Stimulated activated CD8-positive, alpha-beta memory T cell treated with anti-CD3 and anti-CD28 coated beads, Interleukin-7, amount 100 ng/mL, for 48 hours (primary cell): ENCODE measurements at regions not wholly inside any gene's neighbourhood (a gene's known extent, or its start where the extent isn't known, plus 50 kb on each side); places are given as distances from the start of the nearest gene placed in this dataset.

Experiments used
- DNase-seq, 2 donors: peaks; one replicate each; pipeline ENCODE4 v3.0.0-alpha.2; 2020; ENCODE audit warnings: low read depth in 1 of 2; ENCODE audit errors: extremely low read depth in 1 of 2

DNA sequence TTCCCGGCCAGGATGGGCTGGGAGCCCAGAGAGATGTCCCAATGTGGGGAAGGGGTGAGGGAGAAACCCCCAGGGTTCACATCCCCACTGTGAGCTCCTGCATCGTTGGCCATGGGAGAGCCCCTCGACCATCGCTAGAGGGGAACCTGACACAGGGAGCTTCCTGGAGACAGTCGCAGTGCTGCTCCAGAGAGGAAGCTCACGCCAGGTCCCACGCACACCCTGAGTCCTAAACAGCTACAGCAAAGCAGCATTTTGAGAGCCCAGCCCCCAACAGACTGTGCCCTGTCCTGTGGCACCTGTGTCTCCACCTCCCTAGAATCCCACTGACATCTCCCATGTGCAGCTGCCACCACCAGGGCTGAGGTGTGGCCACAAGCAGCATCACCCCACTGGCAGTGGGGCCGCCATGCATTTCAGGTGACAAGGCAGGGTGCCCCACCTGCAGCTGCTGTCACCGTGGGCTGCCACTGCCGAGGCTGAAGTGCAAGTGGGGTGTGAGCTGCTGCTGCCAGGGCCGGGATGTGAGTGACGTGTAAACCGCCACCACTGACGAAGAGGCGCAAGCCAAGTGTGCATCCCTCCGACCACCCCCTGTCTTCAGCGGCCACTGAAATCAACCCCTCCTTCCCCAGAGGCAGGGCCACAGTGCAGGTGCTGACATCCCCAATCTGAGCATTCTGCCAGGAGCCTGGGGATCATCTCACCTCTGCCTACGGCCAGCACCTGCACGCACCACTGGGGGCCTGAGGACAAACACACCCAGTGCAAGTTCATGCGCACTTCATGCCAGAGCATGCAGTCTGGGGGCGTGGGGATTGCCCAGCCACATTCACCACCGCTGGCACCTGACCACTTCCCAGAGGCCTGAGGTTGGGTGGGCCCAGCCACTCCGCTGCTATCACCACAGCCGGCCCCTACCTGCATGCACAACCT lies 467.7 kb upstream of the SALL3 start:
- DNase-seq = no peak

DNA sequence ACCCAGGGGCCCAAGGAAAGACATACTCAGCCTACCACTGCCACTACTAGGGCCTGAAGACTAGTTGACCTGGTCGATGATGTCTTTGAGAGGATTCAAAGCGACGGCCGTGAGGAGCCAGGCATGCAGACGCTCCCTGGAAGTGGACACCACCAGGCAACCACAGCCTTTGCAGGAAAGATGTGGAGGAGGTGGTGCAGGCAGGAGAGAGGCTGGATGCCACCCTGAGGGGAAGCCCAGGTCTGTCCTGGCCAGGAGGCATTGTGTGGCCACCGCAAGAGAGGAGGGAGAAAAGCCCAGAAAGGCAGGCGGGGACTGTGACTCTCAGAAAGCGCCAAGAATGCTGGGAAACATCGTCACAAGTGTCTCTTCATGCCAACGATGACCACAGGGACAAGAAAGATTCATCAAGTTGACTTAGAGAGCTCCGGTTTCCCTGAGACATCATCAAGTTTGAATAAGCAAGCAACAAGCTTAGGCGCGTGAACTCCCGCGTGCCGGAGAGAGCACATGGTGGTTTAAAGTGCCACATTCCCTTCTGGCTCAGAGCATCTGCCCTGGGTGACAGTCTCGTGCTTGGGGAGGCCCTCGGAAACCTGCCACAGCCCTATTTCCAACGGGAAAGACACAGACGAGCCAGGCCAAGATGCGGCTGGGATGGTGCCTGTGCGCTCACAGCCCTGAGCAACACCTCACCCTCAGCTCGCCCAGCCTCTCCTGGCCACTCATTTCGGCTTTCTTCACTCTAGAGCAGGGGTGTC lies 464.5 kb upstream of the SALL3 start:
- DNase-seq = no peak

DNA sequence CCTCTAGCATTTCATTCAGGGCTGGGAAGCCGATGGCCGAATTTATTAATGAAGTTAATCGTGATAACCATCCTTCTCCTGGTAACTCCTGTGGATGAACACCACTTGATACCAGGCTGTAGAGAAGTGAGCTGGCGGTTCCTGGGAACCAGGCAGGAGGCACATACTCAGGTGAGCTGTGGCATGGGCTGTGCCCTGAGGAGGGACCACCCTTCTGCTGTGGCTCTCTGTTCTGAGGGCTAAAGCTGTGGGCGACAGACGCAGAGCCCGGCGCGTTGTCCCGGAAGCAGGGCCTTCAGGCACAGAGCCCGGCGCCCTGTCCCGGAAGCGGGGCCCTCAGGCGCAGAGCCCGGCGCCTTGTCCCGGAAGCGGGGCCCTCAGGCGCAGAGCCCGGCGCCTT lies 462.3 kb upstream of the SALL3 start:
- no peak for DNase-seq

DNA sequence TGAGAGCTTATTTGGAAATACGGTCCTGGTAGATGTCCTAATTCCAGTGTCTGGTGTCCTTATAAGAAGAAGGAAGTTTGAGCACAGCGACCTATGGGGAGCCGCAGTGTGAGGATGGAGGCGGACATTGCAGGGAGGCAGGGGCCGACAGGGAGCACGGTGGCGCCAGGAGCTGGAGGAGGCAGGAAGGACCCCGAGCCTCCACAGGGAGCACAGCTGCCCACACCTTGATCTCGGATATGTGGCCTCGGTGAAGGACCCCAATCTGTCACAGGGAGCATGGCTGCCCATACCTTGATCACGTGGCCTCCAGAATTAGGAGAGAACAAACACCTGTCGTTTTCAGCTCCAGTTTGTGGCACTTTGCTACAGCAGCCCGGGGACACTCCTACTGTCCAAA lies 461.6 kb upstream of the SALL3 start:
- no peak for DNase-seq

DNA sequence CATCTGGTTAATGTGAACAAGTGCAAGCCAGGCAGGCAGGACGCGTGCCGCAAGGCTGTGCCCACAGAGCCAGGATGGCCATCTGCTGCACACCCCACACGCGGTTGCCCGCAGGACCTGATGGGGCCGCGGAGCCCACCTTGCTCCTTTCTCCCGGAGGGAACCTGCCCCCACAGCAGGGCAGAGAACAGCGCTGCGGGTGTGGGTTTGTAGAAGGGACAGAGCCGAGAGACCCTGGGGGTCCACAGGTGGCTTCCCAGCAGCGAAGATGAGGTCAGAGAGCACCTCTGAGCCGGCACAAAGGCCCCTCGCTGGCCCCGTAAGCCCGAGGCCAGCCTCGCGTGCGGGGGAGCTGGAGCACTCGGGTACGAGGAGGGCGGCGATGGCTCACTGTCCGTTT lies 460.8 kb upstream of the SALL3 start:
- no peak for DNase-seq

DNA sequence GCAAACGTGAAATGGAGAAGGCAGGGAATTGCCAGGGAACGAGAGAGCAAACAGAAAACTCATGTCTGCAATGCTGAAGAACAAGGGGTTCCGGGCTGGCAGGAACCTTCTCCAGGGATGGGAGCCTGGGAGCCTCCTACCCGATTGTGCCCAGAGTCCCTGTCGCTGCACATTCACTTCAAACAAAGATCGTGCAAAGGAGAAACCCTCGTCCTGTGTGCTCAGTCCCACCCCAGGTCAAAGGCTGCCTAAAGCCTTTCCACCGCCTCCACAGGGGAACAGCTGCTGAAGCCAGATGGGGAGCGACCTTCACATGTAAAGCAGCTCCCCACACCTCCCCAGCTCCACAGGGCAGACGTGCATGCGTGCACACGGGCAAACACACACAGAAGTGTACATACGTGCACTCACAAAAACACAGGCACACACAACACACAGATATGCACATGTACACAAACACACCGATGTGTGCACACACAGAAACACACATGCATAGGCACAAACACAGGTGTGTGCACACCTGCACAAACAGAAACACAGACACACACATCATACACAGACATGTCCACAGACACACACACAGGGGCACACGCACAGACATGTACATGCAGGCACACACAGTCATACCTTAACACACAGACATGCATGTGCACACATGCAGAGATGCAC lies 460.1 kb upstream of the SALL3 start:
- DNase-seq = no peak

DNA sequence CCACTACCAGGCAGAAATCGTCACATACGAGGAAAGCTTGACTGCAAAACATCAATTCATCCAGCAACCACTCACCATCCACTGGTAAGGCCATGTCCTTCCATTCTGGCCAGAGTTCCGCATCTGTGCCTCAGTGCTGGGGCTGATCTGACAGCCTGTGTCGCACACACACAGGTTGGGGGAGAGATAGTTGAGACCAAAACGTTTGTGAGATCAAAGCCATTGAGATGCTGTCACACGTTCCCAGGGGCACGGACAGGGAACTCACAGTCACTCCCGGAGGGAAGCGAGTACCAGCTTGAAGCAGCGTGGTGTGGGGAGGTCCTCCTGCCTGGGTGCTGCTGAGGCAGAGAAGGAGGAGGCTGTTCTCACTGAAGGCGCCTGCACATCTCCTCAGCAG lies 458.5 kb upstream of the SALL3 start:
- DNase-seq = no peak

DNA sequence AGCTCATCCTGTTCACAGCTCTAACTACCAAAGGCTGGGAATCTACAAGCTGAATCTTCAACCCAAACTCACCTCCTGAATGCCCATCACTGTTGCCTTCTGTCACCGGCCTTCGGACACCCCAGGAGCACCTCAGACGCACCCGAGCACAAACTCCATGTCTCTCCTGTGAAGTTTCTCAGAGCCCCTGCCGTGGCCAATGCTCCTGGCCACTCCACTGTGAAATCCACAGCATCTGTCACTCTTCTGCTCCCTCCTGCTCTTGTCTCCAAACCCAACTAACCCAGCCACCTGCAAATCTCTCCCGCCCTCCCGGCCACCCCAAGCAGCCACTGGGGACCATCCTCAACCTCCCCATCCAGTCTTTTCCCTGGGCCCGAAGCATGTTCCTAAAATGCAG lies 457.9 kb upstream of the SALL3 start:
- no peak for DNase-seq

DNA sequence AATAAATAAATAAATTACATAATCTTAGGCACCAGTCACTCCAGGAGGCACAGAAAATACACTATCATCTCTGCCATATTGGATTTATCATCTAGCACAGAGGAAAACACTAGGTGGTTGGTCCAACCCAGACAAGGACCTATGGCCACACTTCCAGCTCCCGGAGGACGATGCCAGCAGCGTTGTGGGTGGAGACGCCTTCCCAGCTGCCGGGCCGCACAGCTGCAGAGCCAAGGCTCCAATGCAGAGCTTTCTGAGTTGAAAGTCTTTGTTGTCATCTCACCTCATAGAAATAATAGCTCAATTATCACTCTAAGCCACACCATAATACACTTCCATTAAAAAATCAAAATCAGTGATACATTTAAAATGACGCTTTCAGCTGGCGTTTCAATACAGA lies 457.1 kb upstream of the SALL3 start:
- no peak for DNase-seq

DNA sequence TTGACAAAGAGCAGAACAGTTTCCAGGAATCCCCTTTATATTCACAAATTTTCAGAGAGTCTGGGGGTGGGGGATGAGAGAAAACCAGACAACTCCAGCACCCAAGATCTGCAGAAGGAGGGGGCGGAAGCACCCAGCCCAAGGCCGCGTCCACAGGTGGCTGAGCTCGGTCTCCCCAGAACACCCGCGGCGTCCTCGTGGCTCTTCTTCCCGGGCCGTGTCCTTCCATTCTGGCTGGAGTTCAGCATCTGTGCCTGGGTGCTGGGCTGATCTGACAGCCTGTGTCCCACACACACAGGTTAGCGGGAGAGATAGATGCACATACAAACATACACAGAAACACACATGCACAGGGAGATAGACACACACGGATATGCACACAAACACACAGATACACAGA lies 455.8 kb upstream of the SALL3 start:
- no peak for DNase-seq

DNA sequence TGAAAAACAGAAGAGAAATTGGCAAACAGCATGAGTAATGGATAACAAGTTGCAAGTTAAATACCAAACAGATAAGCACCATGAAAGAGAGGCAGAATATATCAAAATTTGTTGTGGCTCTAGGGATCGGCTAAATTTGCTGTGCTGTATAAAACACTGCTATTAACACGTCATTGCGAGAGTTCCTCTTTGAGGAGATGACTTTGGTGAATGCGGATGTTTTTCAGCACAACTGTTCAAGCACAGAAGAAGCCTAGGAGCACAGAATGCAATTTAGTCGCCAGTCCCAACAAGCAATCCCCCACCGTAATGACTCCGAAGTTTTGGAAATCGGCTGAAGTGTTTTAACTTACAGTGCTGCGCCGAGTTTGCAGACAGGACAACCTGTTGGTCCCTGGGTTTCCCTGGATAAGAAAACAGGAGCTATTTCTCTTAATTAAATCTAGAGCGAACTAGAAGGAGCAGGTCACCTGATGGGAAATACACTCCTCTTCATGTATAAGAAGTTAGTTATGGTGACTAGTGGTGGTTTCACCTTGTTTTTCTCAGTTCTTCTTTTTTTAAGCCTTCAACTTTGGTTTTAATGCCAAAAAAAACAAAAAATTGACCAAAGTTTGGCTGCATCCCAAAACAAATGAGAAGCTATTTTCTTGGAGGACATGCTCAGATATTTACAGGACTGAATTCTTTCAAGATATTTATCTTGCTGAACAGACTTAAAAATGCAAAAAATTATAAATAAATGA lies 454.1 kb upstream of the SALL3 start:
- no peak for DNase-seq

DNA sequence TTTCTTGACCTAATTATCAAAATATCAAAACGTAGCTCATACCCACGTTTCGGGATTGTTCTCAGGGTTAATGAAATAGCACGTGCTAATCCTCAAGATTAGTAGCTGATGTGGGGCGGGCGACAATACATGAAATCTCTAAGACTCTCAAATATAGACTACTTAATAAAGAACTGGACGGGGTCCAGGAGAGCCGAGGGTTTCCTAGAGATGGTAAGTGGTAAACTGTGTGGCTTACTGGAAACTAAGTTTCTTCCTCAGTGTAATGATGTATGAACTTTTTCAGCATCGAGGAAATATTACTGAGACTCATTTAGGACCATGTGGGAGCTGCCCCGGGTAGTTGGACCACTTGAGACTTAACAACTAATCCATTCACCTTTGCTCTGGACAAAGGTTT lies 453.3 kb upstream of the SALL3 start:
- DNase-seq = no peak

DNA sequence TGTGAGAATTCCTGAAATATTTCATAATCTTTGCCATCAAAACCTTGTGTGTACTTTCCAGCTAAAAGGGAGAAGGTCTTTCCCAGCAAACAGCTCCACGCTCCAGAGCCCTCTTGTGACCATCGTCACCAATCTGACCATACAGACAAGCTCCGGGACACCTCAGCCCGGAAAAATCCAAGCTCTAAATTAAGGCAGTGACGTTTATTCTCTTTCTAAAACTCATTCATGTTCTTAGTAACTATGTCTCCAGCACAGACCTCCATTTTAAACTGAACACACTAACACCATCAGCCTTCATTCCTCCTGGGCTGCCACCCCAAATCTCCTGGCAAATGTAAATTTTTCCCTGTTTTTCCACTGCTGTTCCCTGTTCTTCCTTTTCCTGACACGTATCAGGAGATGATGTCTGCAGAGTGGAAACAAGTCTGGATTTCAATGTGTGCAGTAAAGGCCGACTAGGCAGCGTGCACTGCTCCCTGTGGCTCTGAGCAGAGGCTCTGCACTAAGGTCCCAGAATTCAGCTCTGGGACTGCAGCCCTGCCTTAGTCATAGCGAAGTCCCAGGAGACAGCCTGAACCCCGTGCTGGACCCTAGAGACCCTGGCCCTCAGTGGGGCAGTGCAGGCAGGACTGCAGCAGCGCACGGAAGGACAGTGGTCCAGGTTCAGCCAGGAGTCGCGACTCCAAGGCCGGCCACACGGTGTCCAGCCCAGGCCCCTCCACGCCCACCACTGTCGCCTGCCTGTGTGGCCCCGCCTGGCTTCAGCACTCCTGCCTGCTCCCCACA lies 452.5 kb upstream of the SALL3 start:
- DNase-seq = no peak

DNA sequence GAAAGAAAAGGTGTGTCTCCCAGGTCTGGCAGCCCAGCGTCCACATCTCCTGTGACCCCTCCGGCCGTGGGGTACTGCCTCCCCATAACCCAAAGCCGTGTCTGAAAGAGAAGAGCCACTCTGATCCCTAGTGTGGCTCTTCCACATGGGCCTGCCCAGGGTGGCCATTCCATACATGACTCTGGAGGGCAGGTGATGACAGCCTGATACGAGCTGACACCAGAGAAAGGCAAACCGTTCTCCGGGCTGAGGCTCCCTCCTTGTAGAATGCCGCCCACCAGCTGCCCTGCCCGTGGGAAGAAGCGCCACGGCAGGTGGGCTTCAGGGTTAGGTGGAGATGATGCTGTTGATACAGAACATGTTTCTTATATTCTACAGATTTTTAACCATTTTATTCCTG lies 451.6 kb upstream of the SALL3 start:
- DNase-seq = no peak

DNA sequence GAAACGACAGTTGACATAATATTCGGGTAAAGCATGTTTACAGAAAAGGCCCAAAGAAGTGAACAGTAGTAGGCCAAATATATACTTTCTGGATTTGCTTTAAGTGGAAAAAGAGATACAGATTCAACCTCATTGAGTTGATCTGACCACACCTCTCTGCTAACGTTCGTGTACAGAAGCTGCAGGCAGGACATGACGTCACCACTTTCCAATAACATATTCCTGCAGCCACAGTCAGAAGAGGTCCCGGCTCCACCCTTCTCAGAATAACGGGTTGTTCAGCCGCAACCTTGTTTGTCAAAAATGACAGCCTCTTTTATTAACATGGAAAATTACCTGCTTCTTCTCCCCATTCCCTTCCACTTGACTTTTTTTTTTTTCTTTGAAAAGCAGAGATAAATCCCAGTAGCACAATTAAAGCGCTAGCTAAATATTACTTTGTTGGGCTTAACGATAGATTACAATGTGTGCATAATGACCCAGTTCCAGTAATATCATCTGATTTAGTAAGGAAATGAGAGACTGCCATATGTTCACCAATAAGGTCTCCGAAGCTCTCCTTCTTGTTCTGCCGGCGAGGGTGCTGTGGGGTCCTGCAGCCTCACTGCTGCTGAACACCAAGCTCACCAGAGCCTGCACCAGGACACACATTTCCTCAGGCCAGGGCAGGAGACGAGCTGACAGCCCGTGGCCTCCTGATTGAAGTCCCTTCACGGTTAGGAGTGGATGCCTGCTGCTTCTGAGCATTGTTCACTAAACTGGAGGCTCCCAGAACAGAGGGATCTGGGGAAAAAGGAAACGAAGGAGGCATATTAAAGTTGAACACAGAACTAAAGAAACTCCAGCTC lies 451.0 kb upstream of the SALL3 start:
- DNase-seq = no peak

DNA sequence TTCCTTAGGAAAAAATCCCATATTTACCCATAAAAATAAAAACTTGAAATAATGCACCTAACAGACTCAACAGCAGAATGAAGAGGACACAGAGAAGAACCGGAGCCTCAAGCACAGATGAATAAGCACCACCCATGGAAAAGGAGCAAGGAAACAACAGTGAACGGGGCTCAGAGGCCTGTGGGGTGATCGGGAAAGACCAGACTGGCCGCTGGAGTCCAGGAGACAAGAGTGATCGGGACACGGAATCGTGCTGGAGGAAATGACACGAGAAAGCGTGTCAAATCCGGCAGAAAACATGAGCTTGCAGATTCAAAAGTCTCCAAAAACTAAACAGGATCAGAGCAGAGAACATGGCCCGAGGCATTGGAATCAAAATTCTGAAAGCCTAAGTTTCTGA lies 448.0 kb upstream of the SALL3 start:
- DNase-seq = no peak

DNA sequence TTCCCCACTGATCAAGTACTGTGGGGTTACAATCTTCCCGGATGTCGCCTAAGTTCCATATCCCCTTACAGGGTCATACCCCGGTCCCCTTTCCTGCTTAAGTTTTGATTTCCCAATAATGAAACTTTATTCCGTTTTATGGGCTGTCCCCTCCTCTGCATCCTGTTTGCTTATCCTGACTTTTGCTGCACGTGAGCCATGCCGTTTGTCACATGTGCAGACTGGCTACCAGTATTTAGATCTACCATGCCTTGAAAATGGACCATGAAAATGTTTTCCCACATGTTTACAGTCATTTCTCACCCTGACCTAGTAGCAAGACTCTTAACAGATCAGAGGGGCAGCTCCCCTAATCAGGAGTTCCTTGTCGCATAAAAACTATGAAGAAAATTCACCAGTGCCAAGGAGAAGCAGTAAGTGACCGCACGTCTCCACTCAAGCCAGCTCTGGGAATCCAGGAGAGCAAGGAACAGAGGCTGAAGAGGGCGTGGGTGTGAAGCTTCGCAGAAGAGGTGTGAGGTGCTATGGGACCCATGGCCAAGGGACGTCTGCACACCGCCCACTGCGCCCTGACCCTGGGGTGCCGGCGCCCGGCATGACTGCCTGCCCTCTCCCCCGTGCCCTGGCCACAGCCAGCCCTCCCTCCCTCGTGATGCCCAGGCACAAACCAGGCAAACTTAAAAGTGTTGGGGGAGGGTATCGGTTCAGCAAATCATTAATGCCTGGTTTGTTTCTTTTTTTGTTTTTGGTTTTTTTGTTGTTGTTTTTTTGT lies 440.8 kb upstream of the SALL3 start:
- DNase-seq = no peak
